A549 (cell line): ENCODE measurements at regions not wholly inside any gene's neighbourhood (a gene's known extent, or its start where the extent isn't known, plus 50 kb on each side); places are given as distances from the start of the nearest gene placed in this dataset.

Source experiments
- ATAC-seq, 2 experiments: fragments of 200-7000 bp in 1 of 2; fragments of >200 bp in 1 of 2; cut with Nextera tagmentation in 1 of 2; cut with Tn5 transposase in 1 of 2; 3 replicates each; pipeline versions ENCODE4 v1.8.0 to v1.9.1; 2018 to 2020; ENCODE audit warnings: mild to moderate bottlenecking in 1 of 2, moderate library complexity in 1 of 2
- CTCF ChIA-PET: fragments of 300-600 bp; sonication (Branson Sonifier 250); formaldehyde crosslinking; extraction: SDS; loops from one replicate; lab custom pipeline; 2021; ENCODE audit warnings: antibody characterized with exemption, inconsistent platforms; lab: Yijun Ruan, JAX
- POLR2A ChIA-PET: fragments of 350-600 bp; formaldehyde crosslinking; extraction: SDS; loops from one replicate; lab custom pipeline; 2021; ENCODE audit warnings: antibody characterized with exemption, inconsistent platforms; lab: Yijun Ruan, JAX
- DNase-seq, 2 experiments: peaks; one replicate each; pipeline versions ENCODE4 v3.0.0 to v3.0.0-alpha.2; 2011 to 2016; ENCODE audit warnings: low read depth in 1 of 2, low spot score in 1 of 2
- FAIRE-seq: peaks from 2 replicates; lab custom pipeline; 2011; peaks lifted over from hg19 to GRCh38; lab: Jason Lieb, UNC
- H3K27ac ChIP-seq, 2 experiments: fragments of >200 bp; sonication (Bioruptor Twin); formaldehyde crosslinking; 3 replicates each; pipeline ENCODE4 v1.5.1; 2016 to 2017
- H3K4me1 ChIP-seq: fragments of >200 bp; sonication (Bioruptor Twin); formaldehyde crosslinking; 3 replicates; pipeline ENCODE4 v1.6.1; 2016
- H3K4me2 ChIP-seq: fragments of >200 bp; sonication (Bioruptor Twin); formaldehyde crosslinking; 3 replicates; pipeline ENCODE4 v1.6.1; 2016
- H3K4me3 ChIP-seq: fragments of >200 bp; sonication (Bioruptor Twin); formaldehyde crosslinking; 3 replicates; pipeline ENCODE4 v1.5.1; 2016
- H3K9me3 ChIP-seq: fragments of >200 bp; sonication (Bioruptor Twin); formaldehyde crosslinking; 3 replicates; pipeline ENCODE4 v1.6.1; 2016
- BCL3 ChIP-seq: fragments of >200 bp; sonication (Bioruptor Twin); formaldehyde crosslinking; IDR thresholded peaks from 3 replicates; pipeline ENCODE4 v1.6.1; 2016
- CBX2 ChIP-seq: fragments of 200-600 bp; sonication (generic); IDR thresholded peaks from 2 replicates; pipeline ENCODE4 v1.6.1; 2016; ENCODE audit warnings: low read depth, mild to moderate bottlenecking, borderline replicate concordance
- CBX8 ChIP-seq: fragments of 200-600 bp; sonication (generic); IDR thresholded peaks from 2 replicates; pipeline ENCODE4 v1.6.1; 2016
- CHD2 ChIP-seq: fragments of 150-350 bp; IDR thresholded peaks from 2 replicates; pipeline ENCODE4 v1.6.1; 2014; ENCODE audit warnings: low read length; ENCODE audit not compliant: partially characterized antibody
- CHD4 ChIP-seq: fragments of 200-600 bp; sonication (generic); IDR thresholded peaks from 2 replicates; pipeline ENCODE4 v1.6.1; 2016; ENCODE audit warnings: antibody characterized with exemption, mild to moderate bottlenecking, borderline replicate concordance
- CTCF ChIP-seq: fragments of >200 bp; sonication (Bioruptor Twin); formaldehyde crosslinking; IDR thresholded peaks from 3 replicates; pipeline ENCODE4 v1.5.1; 2016
- EHF ChIP-seq: fragments of 250-450 bp; sonication (Bioruptor Pico); IDR thresholded peaks from 2 replicates; pipeline ENCODE4 v1.5.0; 2020; ENCODE audit warnings: mild to moderate bottlenecking
- EP300 ChIP-seq, 2 experiments: fragments of >200 bp; sonication (Bioruptor Twin); formaldehyde crosslinking; IDR thresholded peaks; 2 replicates in 1 of 2; 3 replicates in 1 of 2; pipeline ENCODE4 v1.6.1; 2016 to 2017
- FOSL2 ChIP-seq, 2 experiments: fragments of 450-650 bp in 1 of 2; fragments of >200 bp in 1 of 2; sonication (Bioruptor Twin) in 1 of 2; formaldehyde crosslinking; IDR thresholded peaks; 2 replicates each; pipeline versions ENCODE4 v1.5.0 to v1.6.1; 2016 to 2020; ENCODE audit warnings: mild to moderate bottlenecking in 1 of 2, moderate library complexity in 1 of 2
- HDAC2 ChIP-seq: fragments of 200-600 bp; sonication (generic); IDR thresholded peaks from 2 replicates; pipeline ENCODE4 v1.6.1; 2016
- HOXB13 ChIP-seq: fragments of 250-450 bp; sonication (Bioruptor Pico); IDR thresholded peaks from 2 replicates; pipeline ENCODE4 v1.5.0; 2020; ENCODE audit warnings: low read depth, mild to moderate bottlenecking, moderate library complexity
- JUN ChIP-seq, 2 experiments: fragments of >200 bp; sonication (Bioruptor Twin); formaldehyde crosslinking; IDR thresholded peaks; 2 replicates in 1 of 2; 3 replicates in 1 of 2; pipeline ENCODE4 v1.6.1; 2016 to 2017
- JUNB ChIP-seq: fragments of >200 bp; sonication (Bioruptor Twin); formaldehyde crosslinking; IDR thresholded peaks from 2 replicates; pipeline ENCODE4 v1.6.1; 2016
- KDM1A ChIP-seq: fragments of 200-600 bp; sonication (generic); IDR thresholded peaks from 2 replicates; pipeline ENCODE4 v1.6.1; 2016; ENCODE audit warnings: low read depth, mild to moderate bottlenecking
- NFE2L2 ChIP-seq: fragments of 150-350 bp; conservative IDR thresholded peaks from 2 replicates; pipeline ENCODE4 v1.6.1; 2014; ENCODE audit warnings: low read length
- NPAS2 ChIP-seq: fragments of 250-450 bp; sonication (Bioruptor Pico); IDR thresholded peaks from 2 replicates; pipeline ENCODE4 v1.8.0; 2022; ENCODE audit warnings: mild to moderate bottlenecking, moderate library complexity, borderline replicate concordance
- PHF8 ChIP-seq: fragments of 200-600 bp; sonication (generic); IDR thresholded peaks from 2 replicates; pipeline ENCODE4 v1.6.1; 2016; ENCODE audit warnings: low read depth, mild to moderate bottlenecking, antibody characterized with exemption, moderate library complexity, borderline replicate concordance
- POLR2AphosphoS2 ChIP-seq: conservative IDR thresholded peaks from 2 replicates; pipeline ENCODE4 v1.6.1; 2012; ENCODE audit warnings: low read length, improper control_type of control experiment, inconsistent platforms
- RCOR1 ChIP-seq: fragments of 150-350 bp; IDR thresholded peaks from 2 replicates; pipeline ENCODE4 v1.6.1; 2014; ENCODE audit warnings: antibody characterized with exemption, low read length, low read depth
- RFX5 ChIP-seq: fragments of 450-650 bp; IDR thresholded peaks from 2 replicates; pipeline ENCODE4 v1.7.1; 2014; ENCODE audit warnings: antibody characterized with exemption, mild to moderate bottlenecking, moderate library complexity
- RNF2 ChIP-seq: fragments of 200-600 bp; sonication (generic); IDR thresholded peaks from 2 replicates; pipeline ENCODE4 v1.6.1; 2016; ENCODE audit warnings: low read depth, mild to moderate bottlenecking, antibody characterized with exemption, moderate library complexity, borderline replicate concordance
- TP53 ChIP-seq: fragments of 250-450 bp; sonication (Bioruptor Pico); IDR thresholded peaks from 2 replicates; pipeline ENCODE4 v1.5.0; 2021; ENCODE audit warnings: mild to moderate bottlenecking, moderate library complexity
- ZFP36 ChIP-seq: fragments of 450-650 bp; IDR thresholded peaks from 2 replicates; pipeline ENCODE4 v1.6.1; 2014; ENCODE audit warnings: borderline replicate concordance; ENCODE audit not compliant: partially characterized antibody
- ZSCAN20 ChIP-seq: fragments of 250-450 bp; sonication (Bioruptor Pico); IDR thresholded peaks from 2 replicates; pipeline ENCODE4 v1.8.0; 2022; ENCODE audit warnings: mild to moderate bottlenecking, moderate library complexity
- WGBS: methylation state at CpG from one replicate; pipeline ENCODE4 v1.1.6; 2017; ENCODE audit errors: missing lambda C conversion rate; 5-methylcytosine and 5-hydroxymethylcytosine counted together
- TF ChIP-seq, protein P1 (sequence below): fragments of 200-600 bp; sonication (generic); IDR thresholded peaks from 2 replicates; pipeline ENCODE4 v1.6.1; 2016; ENCODE audit warnings: antibody characterized with exemption, mild to moderate bottlenecking, moderate library complexity
- TF ChIP-seq, protein P2 (sequence below): fragments of 450-650 bp; IDR thresholded peaks from 2 replicates; pipeline ENCODE4 v1.6.1; 2014; ENCODE audit warnings: antibody characterized with exemption
- TF ChIP-seq, protein P3 (sequence below): fragments of 150-350 bp; IDR thresholded peaks from 2 replicates; pipeline ENCODE4 v1.6.1; 2014; ENCODE audit warnings: low read depth, mild to moderate bottlenecking, low read length

DNA sequence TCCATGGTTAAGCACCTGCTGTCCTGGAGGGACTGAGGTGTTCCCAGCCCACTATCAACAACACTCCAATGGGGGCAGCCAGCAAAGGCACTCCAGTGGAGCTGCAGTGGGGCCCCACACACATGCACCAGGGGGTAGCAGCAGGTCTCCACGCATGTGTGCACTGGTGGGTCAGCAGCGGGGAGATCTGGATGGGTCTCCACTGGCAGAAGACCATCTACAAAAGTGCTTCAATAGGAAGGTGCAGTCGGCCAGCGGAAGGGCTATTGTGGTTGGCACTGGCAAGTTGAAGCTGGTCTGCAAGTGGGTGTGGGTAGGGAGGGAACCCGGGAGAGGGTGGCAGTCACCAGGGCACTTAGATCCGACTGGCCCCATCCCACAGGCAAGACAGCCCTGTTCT lies 1355.4 kb downstream of the NSUN3 start:
- no peak overlapping the region for H3K4me3 ChIP-seq
- FAIRE-seq (no peak), DNase-seq (no peak), ATAC-seq (no peak)
- no peak overlapping the region for H3K4me2 ChIP-seq
- ChIA-PET CTCF (no interaction called here), POLR2A (no interaction called here)
- WGBS, result 35% methylated on average over 6 of the region's 6 CpGs
- H3K4me1 ChIP-seq, result no peaks in the 10 kb centered on the region
- H3K9me3 ChIP-seq, result no peaks in the 10 kb centered on the region
- TF ChIP-seq, protein P1, sequence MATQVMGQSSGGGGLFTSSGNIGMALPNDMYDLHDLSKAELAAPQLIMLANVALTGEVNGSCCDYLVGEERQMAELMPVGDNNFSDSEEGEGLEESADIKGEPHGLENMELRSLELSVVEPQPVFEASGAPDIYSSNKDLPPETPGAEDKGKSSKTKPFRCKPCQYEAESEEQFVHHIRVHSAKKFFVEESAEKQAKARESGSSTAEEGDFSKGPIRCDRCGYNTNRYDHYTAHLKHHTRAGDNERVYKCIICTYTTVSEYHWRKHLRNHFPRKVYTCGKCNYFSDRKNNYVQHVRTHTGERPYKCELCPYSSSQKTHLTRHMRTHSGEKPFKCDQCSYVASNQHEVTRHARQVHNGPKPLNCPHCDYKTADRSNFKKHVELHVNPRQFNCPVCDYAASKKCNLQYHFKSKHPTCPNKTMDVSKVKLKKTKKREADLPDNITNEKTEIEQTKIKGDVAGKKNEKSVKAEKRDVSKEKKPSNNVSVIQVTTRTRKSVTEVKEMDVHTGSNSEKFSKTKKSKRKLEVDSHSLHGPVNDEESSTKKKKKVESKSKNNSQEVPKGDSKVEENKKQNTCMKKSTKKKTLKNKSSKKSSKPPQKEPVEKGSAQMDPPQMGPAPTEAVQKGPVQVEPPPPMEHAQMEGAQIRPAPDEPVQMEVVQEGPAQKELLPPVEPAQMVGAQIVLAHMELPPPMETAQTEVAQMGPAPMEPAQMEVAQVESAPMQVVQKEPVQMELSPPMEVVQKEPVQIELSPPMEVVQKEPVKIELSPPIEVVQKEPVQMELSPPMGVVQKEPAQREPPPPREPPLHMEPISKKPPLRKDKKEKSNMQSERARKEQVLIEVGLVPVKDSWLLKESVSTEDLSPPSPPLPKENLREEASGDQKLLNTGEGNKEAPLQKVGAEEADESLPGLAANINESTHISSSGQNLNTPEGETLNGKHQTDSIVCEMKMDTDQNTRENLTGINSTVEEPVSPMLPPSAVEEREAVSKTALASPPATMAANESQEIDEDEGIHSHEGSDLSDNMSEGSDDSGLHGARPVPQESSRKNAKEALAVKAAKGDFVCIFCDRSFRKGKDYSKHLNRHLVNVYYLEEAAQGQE, result no peak
- TF ChIP-seq CTCF, result no peak
- TF ChIP-seq NPAS2 (CRISPR knock-in tag), result no peak
- no peak for TF ChIP-seq RNF2
- TF ChIP-seq ZSCAN20 (CRISPR knock-in tag), result no peak
- TF ChIP-seq, protein P2, sequence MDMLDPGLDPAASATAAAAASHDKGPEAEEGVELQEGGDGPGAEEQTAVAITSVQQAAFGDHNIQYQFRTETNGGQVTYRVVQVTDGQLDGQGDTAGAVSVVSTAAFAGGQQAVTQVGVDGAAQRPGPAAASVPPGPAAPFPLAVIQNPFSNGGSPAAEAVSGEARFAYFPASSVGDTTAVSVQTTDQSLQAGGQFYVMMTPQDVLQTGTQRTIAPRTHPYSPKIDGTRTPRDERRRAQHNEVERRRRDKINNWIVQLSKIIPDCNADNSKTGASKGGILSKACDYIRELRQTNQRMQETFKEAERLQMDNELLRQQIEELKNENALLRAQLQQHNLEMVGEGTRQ, result no peak
- no peak for TF ChIP-seq CHD2
- no peak for TF ChIP-seq POLR2AphosphoS2
- no peak for TF ChIP-seq RFX5
- TF ChIP-seq BCL3, result no peak
- TF ChIP-seq PHF8, result no peak
- no peak for TF ChIP-seq RCOR1
- TF ChIP-seq ZFP36, result no peak
- TF ChIP-seq, protein P3, sequence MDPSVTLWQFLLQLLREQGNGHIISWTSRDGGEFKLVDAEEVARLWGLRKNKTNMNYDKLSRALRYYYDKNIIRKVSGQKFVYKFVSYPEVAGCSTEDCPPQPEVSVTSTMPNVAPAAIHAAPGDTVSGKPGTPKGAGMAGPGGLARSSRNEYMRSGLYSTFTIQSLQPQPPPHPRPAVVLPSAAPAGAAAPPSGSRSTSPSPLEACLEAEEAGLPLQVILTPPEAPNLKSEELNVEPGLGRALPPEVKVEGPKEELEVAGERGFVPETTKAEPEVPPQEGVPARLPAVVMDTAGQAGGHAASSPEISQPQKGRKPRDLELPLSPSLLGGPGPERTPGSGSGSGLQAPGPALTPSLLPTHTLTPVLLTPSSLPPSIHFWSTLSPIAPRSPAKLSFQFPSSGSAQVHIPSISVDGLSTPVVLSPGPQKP, result no peak
- TF ChIP-seq NFE2L2, result no peak
- no peak for TF ChIP-seq JUN (IDR thresholded peaks at IDR 0.05)
- no peak for TF ChIP-seq CHD4
- no peak for TF ChIP-seq JUNB
- H3K27ac ChIP-seq, result no peak overlapping the region

- CTCF ChIA-PET, result no interaction called here
- FAIRE-seq (no peak), ATAC-seq (no peak), DNase-seq (no peak)
- POLR2A ChIA-PET, result no interaction called here
- no peaks in the 10 kb centered on the region for H3K9me3 ChIP-seq
- no peaks in the 10 kb centered on the region for H3K4me1 ChIP-seq
- no peak overlapping the region for H3K27ac ChIP-seq
- TF ChIP-seq KDM1A (no peak), JUN (IDR thresholded peaks at IDR 0.05) (no peak), CBX2 (no peak), EP300 (IDR thresholded peaks at IDR 0.05) (no peak), HDAC2 (no peak), RNF2 (no peak), FOSL2 (IDR thresholded peaks at IDR 0.05) (no peak), FOSL2 (CRISPR knock-in tag; IDR thresholded peaks at IDR 0.05) (no peak), HOXB13 (CRISPR knock-in tag) (no peak), TP53 (CRISPR knock-in tag) (no peak), CBX8 (no peak), EHF (CRISPR knock-in tag) (no peak)
- no peak overlapping the region for H3K4me3 ChIP-seq
- no peak overlapping the region for H3K4me2 ChIP-seq
- WGBS, result 39% methylated on average over 5 of the region's 5 CpGs
Observed at GRCh38 chr3:95424279-95424678, 1361.4 kb downstream of the NSUN3 start.
